A673 (cell line): ENCODE measurements at regions not wholly inside any gene's neighbourhood (a gene's known extent, or its start where the extent isn't known, plus 50 kb on each side); places are given as distances from the start of the nearest gene placed in this dataset.
"Not testable (repeated sequence)": the region's sequence is repeated elsewhere in the genome, so short reads cannot be mapped to it uniquely, and the experiment has no call there.

Experiments used
- BruUV-seq: library from RNA; stranded (reverse); fragments of 400-500 nt; replicated peaks from 2 replicates; lab custom pipeline; 2021; lab: Mats Ljungman, UMichigan
- CTCF ChIA-PET: fragments of 300-600 bp; sonication (Branson Sonifier 250); formaldehyde crosslinking; loops from one replicate; lab custom pipeline; 2022; ENCODE audit warnings: antibody characterized with exemption; lab: Charles Lee
- POLR2A ChIA-PET: fragments of 300-600 bp; sonication (Branson Sonifier 250); formaldehyde crosslinking; loops from one replicate; lab custom pipeline; 2022; ENCODE audit warnings: antibody characterized with exemption; ENCODE audit not compliant: low non-redundant PET; lab: Charles Lee
- DNase-seq: peaks from one replicate; pipeline ENCODE4 v3.0.0-alpha.2; 2015; ENCODE audit warnings: low spot score
- H3K27ac ChIP-seq: fragments of 200-600 bp; sonication (generic); 2 replicates; pipeline ENCODE4 v1.5.1; 2016; ENCODE audit warnings: mixed run types, low read depth, mild to moderate bottlenecking, mixed read lengths, antibody characterized with exemption, low read length; ENCODE audit not compliant: poor library complexity, severe bottlenecking
- H3K27me3 ChIP-seq: fragments of 200-600 bp; sonication (generic); replicated peaks from 2 replicates; pipeline ENCODE4 v1.6.1; 2017; ENCODE audit warnings: mixed run types, low read depth, mild to moderate bottlenecking, mixed read lengths, antibody characterized with exemption, low read length; ENCODE audit not compliant: insufficient read depth, poor library complexity
- H3K36me3 ChIP-seq: fragments of 200-600 bp; sonication (generic); 2 replicates; pipeline ENCODE4 v1.6.1; 2016; ENCODE audit warnings: mixed run types, mild to moderate bottlenecking, mixed read lengths, antibody characterized with exemption, low read length; ENCODE audit not compliant: insufficient read depth, poor library complexity, severe bottlenecking
- H3K4me1 ChIP-seq: fragments of 200-600 bp; sonication (generic); 2 replicates; pipeline ENCODE4 v1.6.1; 2017; ENCODE audit warnings: mixed run types, mild to moderate bottlenecking, mixed read lengths, antibody characterized with exemption, low read length; ENCODE audit not compliant: insufficient read depth, poor library complexity, severe bottlenecking
- H3K4me3 ChIP-seq: fragments of 200-600 bp; sonication (generic); 2 replicates; pipeline ENCODE4 v1.5.1; 2016; ENCODE audit warnings: low read depth, mixed run types, mild to moderate bottlenecking, mixed read lengths, low read length; ENCODE audit not compliant: poor library complexity, severe bottlenecking
- H3K9me3 ChIP-seq: fragments of 200-600 bp; sonication (generic); 2 replicates; pipeline ENCODE4 v1.6.1; 2016; ENCODE audit warnings: mixed run types, low read depth, mild to moderate bottlenecking, mixed read lengths, antibody characterized with exemption, low read length; ENCODE audit not compliant: poor library complexity, severe bottlenecking
- CTCF ChIP-seq: fragments of 300-800, 200-600 bp; sonication (generic); conservative IDR thresholded peaks from 2 replicates; pipeline ENCODE4 v1.5.1; 2017; ENCODE audit warnings: low read depth, mild to moderate bottlenecking, antibody characterized with exemption, low read length, moderate library complexity, mixed read lengths
- EZH2 ChIP-seq: fragments of 200-600 bp; sonication (generic); IDR thresholded peaks from 2 replicates; pipeline ENCODE4 v1.6.1; 2017; ENCODE audit warnings: borderline replicate concordance, low read depth, mild to moderate bottlenecking, mixed read lengths, antibody characterized with exemption, low read length; ENCODE audit not compliant: poor library complexity, severe bottlenecking
- intact Hi-C: fragments of 100-400 bp; cut with micrococcal nuclease; formaldehyde crosslinking; loops from one replicate; pipeline ENCODE4 v1.10.0; 2022; ENCODE audit not compliant: unreplicated experiment

- peak; percentile 55 for DNase-seq
- H3K27ac ChIP-seq, H3K4me1 ChIP-seq, H3K4me3 ChIP-seq, CTCF ChIA-PET, H3K9me3 ChIP-seq, BruUV-seq, intact Hi-C loops, H3K36me3 ChIP-seq, H3K27me3 ChIP-seq, POLR2A ChIA-PET: not testable (repeated sequence)
These were observed 146.6 kb downstream of the TBC1D2B start for GRCh38 chr15:77930907-77931306.

- H3K27me3 ChIP-seq, POLR2A ChIA-PET, H3K27ac ChIP-seq, H3K4me1 ChIP-seq, intact Hi-C loops, BruUV-seq, H3K36me3 ChIP-seq, DNase-seq, H3K4me3 ChIP-seq, H3K9me3 ChIP-seq, CTCF ChIA-PET: not testable (repeated sequence)
These were observed 147.0 kb downstream of the TBC1D2B start for GRCh38 chr15:77930490-77930889.

GRCh38 chr15:77926789-77927188, 150.7 kb downstream of the TBC1D2B start:
- CTCF ChIA-PET = not testable (repeated sequence)
- DNase-seq = peak; percentile 51

GRCh38 chr15:77926296-77926695, 151.2 kb downstream of the TBC1D2B start:
- H3K27ac ChIP-seq, H3K36me3 ChIP-seq, H3K4me3 ChIP-seq, BruUV-seq, intact Hi-C loops, H3K9me3 ChIP-seq, CTCF ChIA-PET, H3K4me1 ChIP-seq, H3K27me3 ChIP-seq, DNase-seq, POLR2A ChIA-PET: not testable (repeated sequence)

More at GRCh38 chr15:77926789-77927188, 150.7 kb downstream of the TBC1D2B start:
- H3K4me3 ChIP-seq, H3K27ac ChIP-seq, H3K9me3 ChIP-seq, H3K36me3 ChIP-seq, BruUV-seq, intact Hi-C loops, H3K27me3 ChIP-seq, H3K4me1 ChIP-seq, POLR2A ChIA-PET: not testable (repeated sequence)

GRCh38 chr15:77925101-77925500, 152.4 kb downstream of the TBC1D2B start:
- H3K4me1 ChIP-seq, BruUV-seq, H3K27me3 ChIP-seq, H3K9me3 ChIP-seq, H3K36me3 ChIP-seq, intact Hi-C loops, DNase-seq, POLR2A ChIA-PET, H3K4me3 ChIP-seq, CTCF ChIA-PET, H3K27ac ChIP-seq: not testable (repeated sequence)

- no peak for TF ChIP-seq EZH2
- no peak for TF ChIP-seq CTCF
- CTCF ChIA-PET = no interaction called here
- Histone ChIP-seq H3K27ac (no peak overlapping the region), H3K4me1 (no peaks in the 10 kb centered on the region), H3K27me3 (no peaks in the 10 kb centered on the region), H3K36me3 (no peaks in the 10 kb centered on the region), H3K4me3 (no peak overlapping the region), H3K9me3 (no peaks in the 10 kb centered on the region)
- no peak for DNase-seq
- BruUV-seq = no TSS peak
- intact Hi-C loops = no loop called here
- POLR2A ChIA-PET = no interaction called here
These were observed 155.8 kb downstream of the TBC1D2B start for GRCh38 chr15:77921664-77922063.

GRCh38 chr15:77916966-77917635, 160.4 kb downstream of the TBC1D2B start:
- H3K4me3 ChIP-seq, H3K27ac ChIP-seq, H3K9me3 ChIP-seq, H3K4me1 ChIP-seq, H3K36me3 ChIP-seq, H3K27me3 ChIP-seq, intact Hi-C loops, BruUV-seq, POLR2A ChIA-PET, DNase-seq, CTCF ChIA-PET: not testable (repeated sequence)
